ENCODE measurements at regions not wholly inside any gene's neighbourhood (a gene's known extent, or its start where the extent isn't known, plus 50 kb on each side); places are given as distances from the start of the nearest gene placed in this dataset.

- H3K4me3 Mint-ChIP-seq, result no peak overlapping the region
- H3K9me3 Mint-ChIP-seq, result no peaks in the 10 kb centered on the region
- no peaks in the 10 kb centered on the region for H3K36me3 Mint-ChIP-seq
- H3K27ac Mint-ChIP-seq, result no peak overlapping the region
- no peaks in the 10 kb centered on the region for H3K4me1 Mint-ChIP-seq (ENCODE audit: low read depth)
- CTCF ChIA-PET, result interaction anchor here (0.7 kb wide), 1 partner anchor 71 kb away, joined by 3 read pairs; no protein-coding TSS in a partner anchor
- intact Hi-C loops (cut with micrococcal nuclease), result no loop called here
- POLR2A ChIA-PET, result no interaction called here
- peaks cover 4% of the 10 kb centered on the region for H3K27me3 Mint-ChIP-seq
- no peak for DNase-seq
Observed at GRCh38 chr3:14329116-14329830, 73.1 kb upstream of the SLC6A6 start.

GRCh38 chr3:14329842-14330241 lies 72.6 kb upstream of the SLC6A6 start:
- no peak overlapping the region for H3K27ac Mint-ChIP-seq
- H3K36me3 Mint-ChIP-seq, result no peaks in the 10 kb centered on the region
- CTCF ChIA-PET, result interaction anchor here (0.7 kb wide), 1 partner anchor 72 kb away, joined by 3 read pairs; no protein-coding TSS in a partner anchor

GRCh38 chr3:14330508-14330907 lies 71.9 kb upstream of the SLC6A6 start:
- CTCF ChIA-PET, result no interaction called here
- H3K27me3 Mint-ChIP-seq, result peaks cover 4% of the 10 kb centered on the region
- H3K36me3 Mint-ChIP-seq, result no peaks in the 10 kb centered on the region
- intact Hi-C loops (cut with micrococcal nuclease), result no loop called here
- H3K27ac Mint-ChIP-seq, result no peak overlapping the region
- no peaks in the 10 kb centered on the region for H3K9me3 Mint-ChIP-seq
- DNase-seq, result no peak
- H3K4me1 Mint-ChIP-seq (ENCODE audit: low read depth), result no peaks in the 10 kb centered on the region
- POLR2A ChIA-PET, result no interaction called here
- H3K4me3 Mint-ChIP-seq, result no peak overlapping the region

More at GRCh38 chr3:14329842-14330241, 72.6 kb upstream of the SLC6A6 start:
- Mint-ChIP-seq H3K4me3 (no peak overlapping the region), H3K9me3 (no peaks in the 10 kb centered on the region), H3K27me3 (peaks cover 4% of the 10 kb centered on the region), H3K4me1 (ENCODE audit: low read depth) (no peaks in the 10 kb centered on the region)
- no peak for DNase-seq
- POLR2A ChIA-PET, result no interaction called here
- intact Hi-C loops (cut with micrococcal nuclease), result no loop called here

GRCh38 chr3:14331251-14331650 lies 71.2 kb upstream of the SLC6A6 start:
- Mint-ChIP-seq H3K4me1 (ENCODE audit: low read depth) (no peaks in the 10 kb centered on the region), H3K27me3 (peaks cover 4% of the 10 kb centered on the region), H3K9me3 (no peaks in the 10 kb centered on the region), H3K36me3 (no peaks in the 10 kb centered on the region), H3K27ac (no peak overlapping the region), H3K4me3 (no peak overlapping the region)
- intact Hi-C loops (cut with micrococcal nuclease), result no loop called here
- no peak for DNase-seq
- ChIA-PET POLR2A (no interaction called here), CTCF (no interaction called here)

- ChIA-PET POLR2A (no interaction called here), CTCF (no interaction called here)
- DNase-seq, result no peak
- H3K4me3 Mint-ChIP-seq, result no peak overlapping the region
- intact Hi-C loops (cut with micrococcal nuclease), result no loop called here
- H3K27ac Mint-ChIP-seq, result no peak overlapping the region
- no peaks in the 10 kb centered on the region for H3K4me1 Mint-ChIP-seq (ENCODE audit: low read depth)
- peaks cover 4% of the 10 kb centered on the region for H3K27me3 Mint-ChIP-seq
- H3K9me3 Mint-ChIP-seq, result no peaks in the 10 kb centered on the region
- no peaks in the 10 kb centered on the region for H3K36me3 Mint-ChIP-seq
Observed at GRCh38 chr3:14332392-14332791, 70.0 kb upstream of the SLC6A6 start.

GRCh38 chr3:14333215-14333614 lies 69.2 kb upstream of the SLC6A6 start:
- intact Hi-C loops (cut with micrococcal nuclease), result no loop called here
- H3K27me3 Mint-ChIP-seq, result peaks cover 4% of the 10 kb centered on the region
- no peaks in the 10 kb centered on the region for H3K9me3 Mint-ChIP-seq
- H3K4me1 Mint-ChIP-seq (ENCODE audit: low read depth), result no peaks in the 10 kb centered on the region
- no peak for DNase-seq
- ChIA-PET POLR2A (no interaction called here), CTCF (no interaction called here)
- H3K4me3 Mint-ChIP-seq, result no peak overlapping the region
- no peak overlapping the region for H3K27ac Mint-ChIP-seq
- H3K36me3 Mint-ChIP-seq, result no peaks in the 10 kb centered on the region

GRCh38 chr3:14333621-14334020 lies 68.8 kb upstream of the SLC6A6 start:
- POLR2A ChIA-PET, result no interaction called here
- intact Hi-C loops (cut with micrococcal nuclease), result no loop called here
- DNase-seq, result no peak
- peaks cover under 1% of the 10 kb centered on the region for H3K27me3 Mint-ChIP-seq
- H3K4me3 Mint-ChIP-seq, result no peak overlapping the region
- no peaks in the 10 kb centered on the region for H3K9me3 Mint-ChIP-seq
- no peak overlapping the region for H3K27ac Mint-ChIP-seq
- H3K36me3 Mint-ChIP-seq, result no peaks in the 10 kb centered on the region
- CTCF ChIA-PET, result no interaction called here
- H3K4me1 Mint-ChIP-seq (ENCODE audit: low read depth), result no peaks in the 10 kb centered on the region

GRCh38 chr3:14334136-14334535 lies 68.3 kb upstream of the SLC6A6 start:
- CTCF ChIA-PET, result no interaction called here
- Mint-ChIP-seq H3K36me3 (no peaks in the 10 kb centered on the region), H3K9me3 (no peaks in the 10 kb centered on the region), H3K4me3 (no peak overlapping the region), H3K4me1 (ENCODE audit: low read depth) (no peaks in the 10 kb centered on the region), H3K27ac (no peak overlapping the region), H3K27me3 (no peaks in the 10 kb centered on the region)
- POLR2A ChIA-PET, result no interaction called here
- intact Hi-C loops (cut with micrococcal nuclease), result no loop called here
- DNase-seq, result no peak

- POLR2A ChIA-PET, result no interaction called here
- intact Hi-C loops (cut with micrococcal nuclease), result no loop called here
Observed at GRCh38 chr3:14334936-14335335, 67.5 kb upstream of the SLC6A6 start.

GRCh38 chr3:14335774-14336748 lies 66.3 kb upstream of the SLC6A6 start:
- H3K36me3 Mint-ChIP-seq, result no peaks in the 10 kb centered on the region
- ChIA-PET POLR2A (no interaction called here), CTCF (no interaction called here)
- H3K9me3 Mint-ChIP-seq, result no peaks in the 10 kb centered on the region
- H3K4me3 Mint-ChIP-seq, result no peak overlapping the region
- H3K27ac Mint-ChIP-seq, result no peak overlapping the region
- H3K4me1 Mint-ChIP-seq (ENCODE audit: low read depth), result no peaks in the 10 kb centered on the region
- H3K27me3 Mint-ChIP-seq, result no peaks in the 10 kb centered on the region
- intact Hi-C loops (cut with micrococcal nuclease), result no loop called here
- DNase-seq, result no peak

More at GRCh38 chr3:14334936-14335335, 67.5 kb upstream of the SLC6A6 start:
- H3K36me3 Mint-ChIP-seq, result no peaks in the 10 kb centered on the region
- no peak for DNase-seq
- CTCF ChIA-PET, result no interaction called here
- H3K4me3 Mint-ChIP-seq, result no peak overlapping the region
- H3K9me3 Mint-ChIP-seq, result no peaks in the 10 kb centered on the region
- no peak overlapping the region for H3K27ac Mint-ChIP-seq
- no peaks in the 10 kb centered on the region for H3K27me3 Mint-ChIP-seq
- H3K4me1 Mint-ChIP-seq (ENCODE audit: low read depth), result no peaks in the 10 kb centered on the region

GRCh38 chr3:14336749-14337598 lies 65.4 kb upstream of the SLC6A6 start:
- no peak overlapping the region for H3K27ac Mint-ChIP-seq
- no peak for DNase-seq
- ChIA-PET CTCF (no interaction called here), POLR2A (no interaction called here)
- no peaks in the 10 kb centered on the region for H3K4me1 Mint-ChIP-seq (ENCODE audit: low read depth)
- intact Hi-C loops (cut with micrococcal nuclease), result no loop called here
- no peak overlapping the region for H3K4me3 Mint-ChIP-seq
- no peaks in the 10 kb centered on the region for H3K27me3 Mint-ChIP-seq
- no peaks in the 10 kb centered on the region for H3K9me3 Mint-ChIP-seq
- H3K36me3 Mint-ChIP-seq, result no peaks in the 10 kb centered on the region

- DNase-seq, result no peak
- Mint-ChIP-seq H3K4me3 (no peak overlapping the region), H3K27me3 (no peaks in the 10 kb centered on the region), H3K4me1 (ENCODE audit: low read depth) (no peaks in the 10 kb centered on the region), H3K36me3 (no peaks in the 10 kb centered on the region), H3K9me3 (no peaks in the 10 kb centered on the region), H3K27ac (no peak overlapping the region)
- intact Hi-C loops (cut with micrococcal nuclease), result no loop called here
- ChIA-PET CTCF (no interaction called here), POLR2A (no interaction called here)
Observed at GRCh38 chr3:14337828-14338227, 64.6 kb upstream of the SLC6A6 start.
